A549 (cell line): ENCODE measurements at regions not wholly inside any gene's neighbourhood (a gene's known extent, or its start where the extent isn't known, plus 50 kb on each side); places are given as distances from the start of the nearest gene placed in this dataset.
A peak's percentile ranks its signal among the peaks of the same experiment; 100 is the strongest.

Source experiments
- ATAC-seq, 2 experiments: fragments of 200-7000 bp in 1 of 2; fragments of >200 bp in 1 of 2; cut with Nextera tagmentation in 1 of 2; cut with Tn5 transposase in 1 of 2; 3 replicates each; pipeline versions ENCODE4 v1.8.0 to v1.9.1; 2018 to 2020; ENCODE audit warnings: mild to moderate bottlenecking in 1 of 2, moderate library complexity in 1 of 2
- CTCF ChIA-PET: fragments of 300-600 bp; sonication (Branson Sonifier 250); formaldehyde crosslinking; extraction: SDS; loops from one replicate; lab custom pipeline; 2021; ENCODE audit warnings: antibody characterized with exemption, inconsistent platforms; lab: Yijun Ruan, JAX
- POLR2A ChIA-PET: fragments of 350-600 bp; formaldehyde crosslinking; extraction: SDS; loops from one replicate; lab custom pipeline; 2021; ENCODE audit warnings: antibody characterized with exemption, inconsistent platforms; lab: Yijun Ruan, JAX
- DNase-seq, 2 experiments: peaks; one replicate each; pipeline versions ENCODE4 v3.0.0 to v3.0.0-alpha.2; 2011 to 2016; ENCODE audit warnings: low read depth in 1 of 2, low spot score in 1 of 2
- FAIRE-seq: peaks from 2 replicates; lab custom pipeline; 2011; peaks lifted over from hg19 to GRCh38; lab: Jason Lieb, UNC
- H3K27ac ChIP-seq, 2 experiments: fragments of >200 bp; sonication (Bioruptor Twin); formaldehyde crosslinking; 3 replicates each; pipeline ENCODE4 v1.5.1; 2016 to 2017
- H3K4me1 ChIP-seq: fragments of >200 bp; sonication (Bioruptor Twin); formaldehyde crosslinking; 3 replicates; pipeline ENCODE4 v1.6.1; 2016
- H3K4me2 ChIP-seq: fragments of >200 bp; sonication (Bioruptor Twin); formaldehyde crosslinking; 3 replicates; pipeline ENCODE4 v1.6.1; 2016
- H3K4me3 ChIP-seq: fragments of >200 bp; sonication (Bioruptor Twin); formaldehyde crosslinking; 3 replicates; pipeline ENCODE4 v1.5.1; 2016
- H3K9me3 ChIP-seq: fragments of >200 bp; sonication (Bioruptor Twin); formaldehyde crosslinking; 3 replicates; pipeline ENCODE4 v1.6.1; 2016
- ATOH8 ChIP-seq: fragments of 250-450 bp; sonication (Bioruptor Pico); IDR thresholded peaks from 2 replicates; pipeline ENCODE4 v1.5.0; 2020; ENCODE audit warnings: low read depth, mild to moderate bottlenecking, moderate library complexity
- BCL3 ChIP-seq: fragments of >200 bp; sonication (Bioruptor Twin); formaldehyde crosslinking; IDR thresholded peaks from 3 replicates; pipeline ENCODE4 v1.6.1; 2016
- CBX2 ChIP-seq: fragments of 200-600 bp; sonication (generic); IDR thresholded peaks from 2 replicates; pipeline ENCODE4 v1.6.1; 2016; ENCODE audit warnings: low read depth, mild to moderate bottlenecking, borderline replicate concordance
- CBX8 ChIP-seq: fragments of 200-600 bp; sonication (generic); IDR thresholded peaks from 2 replicates; pipeline ENCODE4 v1.6.1; 2016
- CTCF ChIP-seq: fragments of >200 bp; sonication (Bioruptor Twin); formaldehyde crosslinking; IDR thresholded peaks from 3 replicates; pipeline ENCODE4 v1.5.1; 2016
- ESRRA ChIP-seq: fragments of 150-350 bp; IDR thresholded peaks from 2 replicates; pipeline ENCODE4 v1.6.1; 2014; ENCODE audit warnings: mild to moderate bottlenecking, low read length, borderline replicate concordance
- FOSB ChIP-seq: fragments of 250-450 bp; sonication (Bioruptor Pico); IDR thresholded peaks from 2 replicates; pipeline ENCODE4 v1.5.0; 2020; ENCODE audit warnings: mild to moderate bottlenecking, moderate library complexity
- FOXS1 ChIP-seq: fragments of 250-450 bp; sonication (Bioruptor Pico); IDR thresholded peaks from 2 replicates; pipeline ENCODE4 v1.5.0; 2020; ENCODE audit warnings: mild to moderate bottlenecking, moderate library complexity
- HOXB13 ChIP-seq: fragments of 250-450 bp; sonication (Bioruptor Pico); IDR thresholded peaks from 2 replicates; pipeline ENCODE4 v1.5.0; 2020; ENCODE audit warnings: low read depth, mild to moderate bottlenecking, moderate library complexity
- JUNB ChIP-seq: fragments of >200 bp; sonication (Bioruptor Twin); formaldehyde crosslinking; IDR thresholded peaks from 2 replicates; pipeline ENCODE4 v1.6.1; 2016
- KDM1A ChIP-seq: fragments of 200-600 bp; sonication (generic); IDR thresholded peaks from 2 replicates; pipeline ENCODE4 v1.6.1; 2016; ENCODE audit warnings: low read depth, mild to moderate bottlenecking
- KDM5A ChIP-seq: fragments of 200-600 bp; sonication (generic); IDR thresholded peaks from 2 replicates; pipeline ENCODE4 v1.6.1; 2016; ENCODE audit warnings: antibody characterized with exemption, mild to moderate bottlenecking
- MAFK ChIP-seq: fragments of 450-650 bp; IDR thresholded peaks from 2 replicates; pipeline ENCODE4 v1.6.1; 2014; ENCODE audit not compliant: partially characterized antibody
- NFE2L2 ChIP-seq: fragments of 150-350 bp; conservative IDR thresholded peaks from 2 replicates; pipeline ENCODE4 v1.6.1; 2014; ENCODE audit warnings: low read length
- NPAS2 ChIP-seq: fragments of 250-450 bp; sonication (Bioruptor Pico); IDR thresholded peaks from 2 replicates; pipeline ENCODE4 v1.8.0; 2022; ENCODE audit warnings: mild to moderate bottlenecking, moderate library complexity, borderline replicate concordance
- PBX3 ChIP-seq: IDR thresholded peaks from 2 replicates; pipeline ENCODE4 v1.6.1; 2012
- RCOR1 ChIP-seq: fragments of 150-350 bp; IDR thresholded peaks from 2 replicates; pipeline ENCODE4 v1.6.1; 2014; ENCODE audit warnings: antibody characterized with exemption, low read length, low read depth
- RNF2 ChIP-seq: fragments of 200-600 bp; sonication (generic); IDR thresholded peaks from 2 replicates; pipeline ENCODE4 v1.6.1; 2016; ENCODE audit warnings: low read depth, mild to moderate bottlenecking, antibody characterized with exemption, moderate library complexity, borderline replicate concordance
- SMC3 ChIP-seq: fragments of >200 bp; sonication (Bioruptor Twin); formaldehyde crosslinking; IDR thresholded peaks from 3 replicates; pipeline ENCODE4 v1.6.1; 2018; ENCODE audit warnings: inconsistent platforms
- TFCP2L1 ChIP-seq: fragments of 250-450 bp; sonication (Bioruptor Pico); IDR thresholded peaks from 2 replicates; pipeline ENCODE4 v1.5.0; 2021; ENCODE audit warnings: mild to moderate bottlenecking
- ZFP36 ChIP-seq: fragments of 450-650 bp; IDR thresholded peaks from 2 replicates; pipeline ENCODE4 v1.6.1; 2014; ENCODE audit warnings: borderline replicate concordance; ENCODE audit not compliant: partially characterized antibody
- ZNF302 ChIP-seq: fragments of 250-450 bp; sonication (Bioruptor Pico); IDR thresholded peaks from 2 replicates; pipeline ENCODE4 v1.9.0; 2021; ENCODE audit warnings: inconsistent platforms, mild to moderate bottlenecking, moderate library complexity
- WGBS: methylation state at CpG from one replicate; pipeline ENCODE4 v1.1.6; 2017; ENCODE audit errors: missing lambda C conversion rate; 5-methylcytosine and 5-hydroxymethylcytosine counted together

DNA sequence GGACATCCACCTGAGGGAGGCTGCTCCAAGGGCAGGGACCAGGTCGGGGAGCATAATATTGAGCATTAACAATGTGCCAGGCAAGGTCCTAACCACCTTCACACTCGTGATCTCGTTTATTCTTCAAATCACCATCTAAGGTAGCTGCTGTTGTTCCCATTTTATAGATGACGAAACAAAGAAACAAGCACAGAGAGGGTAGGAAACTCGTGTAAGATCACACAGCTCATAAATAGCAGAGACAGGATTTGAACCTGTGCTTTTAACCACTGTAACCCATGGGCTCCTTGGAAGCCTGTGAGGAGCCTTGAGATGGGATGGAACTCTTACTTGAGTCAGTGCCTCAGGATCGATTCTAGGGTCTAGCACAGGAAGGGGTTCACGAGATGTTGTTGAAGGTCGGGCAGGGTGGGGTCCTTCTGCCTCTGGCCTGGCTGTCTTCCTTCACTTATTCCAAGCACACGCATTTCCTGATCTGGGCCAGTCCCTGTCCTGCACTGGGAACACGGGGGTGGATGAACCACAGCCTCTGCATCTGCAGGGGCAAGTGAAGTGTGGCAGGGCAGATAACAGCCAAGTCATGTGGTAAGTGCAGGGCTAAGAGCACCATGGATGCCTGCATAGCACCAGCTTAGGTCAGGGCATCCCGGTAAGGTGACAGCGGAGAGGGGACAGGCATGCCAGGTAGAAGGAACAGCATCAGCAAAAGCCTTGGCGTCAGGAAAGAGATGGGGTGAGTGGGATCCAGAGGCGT, 188.1 kb downstream of the MELK start:
- WGBS, result 19% methylated on average over 14 of the region's 14 CpGs

GRCh38 chr9:36762958-36763357, 190.3 kb downstream of the MELK start:
- CTCF ChIA-PET, result interaction anchor here (0.6 to 1.4 kb wide), 5 partner anchors 12 to 131 kb away, joined by 3 to 5 read pairs (median 3); no protein-coding TSS in a partner anchor
- Histone ChIP-seq H3K27ac (no peak overlapping the region), H3K4me2 (no peak overlapping the region), H3K4me1 (0 out of 3 replicates have a peak, but pooled peaks cover 7% of the 10 kb centered on the region), H3K9me3 (no peaks in the 10 kb centered on the region), H3K4me3 (no peak overlapping the region)
- DNase-seq, result no peak
- WGBS, result 5% methylated on average over 3 of the region's 10 CpGs
- no peak for ATAC-seq
- POLR2A ChIA-PET, result no interaction called here
- TF ChIP-seq BCL3 (no peak), ZNF302 (no peak), CBX8 (no peak), NFE2L2 (no peak), HOXB13 (CRISPR knock-in tag) (no peak), RCOR1 (no peak)
- no peak for FAIRE-seq

More for the DNA sequence above, 188.1 kb downstream of the MELK start:
- CTCF ChIA-PET, result interaction anchor here (1.5 to 2.4 kb wide), 2 partner anchors 12 to 234 kb away, joined by 3 to 6 read pairs; no protein-coding TSS in a partner anchor
- Histone ChIP-seq H3K27ac (no peak overlapping the region), H3K9me3 (no peaks in the 10 kb centered on the region), H3K4me1 (0 out of 3 replicates have a peak, but pooled peaks cover 7% of the 10 kb centered on the region), H3K4me3 (no peak overlapping the region), H3K4me2 (no peak overlapping the region)
- POLR2A ChIA-PET, result no interaction called here
- no peak for TF ChIP-seq CBX2
- TF ChIP-seq TFCP2L1, result no peak
- peak; percentile 24 for TF ChIP-seq ZFP36
- TF ChIP-seq JUNB, result no peak
- DNase-seq (no peak), FAIRE-seq (no peak), ATAC-seq (no peak)

- no peak for ATAC-seq
- TF ChIP-seq CTCF, result no peak
- no peak for TF ChIP-seq FOXS1 (CRISPR knock-in tag)
- no peak for TF ChIP-seq ATOH8 (CRISPR knock-in tag)
- TF ChIP-seq MAFK, result no peak
- no peak for TF ChIP-seq KDM5A
- no peak for TF ChIP-seq CBX8
- no peak for TF ChIP-seq FOSB (CRISPR knock-in tag)
- no peak for TF ChIP-seq KDM1A
- no peak for TF ChIP-seq RNF2
- TF ChIP-seq NPAS2, result no peak
- no peak for TF ChIP-seq SMC3
- TF ChIP-seq ESRRA, result no peak
- TF ChIP-seq TFCP2L1, result no peak
- TF ChIP-seq PBX3, result no peak
- Histone ChIP-seq H3K4me2 (no peak overlapping the region), H3K9me3 (no peaks in the 10 kb centered on the region), H3K4me3 (no peak overlapping the region), H3K4me1 (0 out of 3 replicates have a peak, but pooled peaks cover 7% of the 10 kb centered on the region), H3K27ac (no peak overlapping the region)
- DNase-seq, result no peak
- CTCF ChIA-PET, result interaction anchor here (1.0 to 1.4 kb wide), 4 partner anchors 12 to 131 kb away, joined by 3 to 4 read pairs (median 3); no protein-coding TSS in a partner anchor
- WGBS, result 76% methylated on average over 4 of the region's 4 CpGs
- no peak for FAIRE-seq
- POLR2A ChIA-PET, result no interaction called here
Measured at GRCh38 chr9:36763778-36764177, 191.1 kb downstream of the MELK start.
